Epithelial cell of esophagus (primary cell): ENCODE measurements at regions not wholly inside any gene's neighbourhood (a gene's known extent, or its start where the extent isn't known, plus 50 kb on each side); places are given as distances from the start of the nearest gene placed in this dataset.

ENCODE experiments used
- DNase-seq: peaks from one replicate; pipeline ENCODE4 v3.0.0; 2010; ENCODE audit warnings: low read depth
- H3K4me3 ChIP-seq: 2 replicates; pipeline ENCODE4 v1.5.1; 2011; ENCODE audit warnings: mild to moderate bottlenecking, low read length, control low read depth
- TF ChIP-seq, protein P1 (sequence below): IDR thresholded peaks from 2 replicates; pipeline ENCODE4 v1.5.1; 2011; ENCODE audit warnings: low read depth, mild to moderate bottlenecking, low read length, control low read depth, inconsistent platforms; ENCODE audit not compliant: insufficient read depth; ENCODE audit errors: missing control alignments

GRCh38 chr6:19354181-19354580 is 483.0 kb upstream of the ID4 start:
- TF ChIP-seq, protein P1, sequence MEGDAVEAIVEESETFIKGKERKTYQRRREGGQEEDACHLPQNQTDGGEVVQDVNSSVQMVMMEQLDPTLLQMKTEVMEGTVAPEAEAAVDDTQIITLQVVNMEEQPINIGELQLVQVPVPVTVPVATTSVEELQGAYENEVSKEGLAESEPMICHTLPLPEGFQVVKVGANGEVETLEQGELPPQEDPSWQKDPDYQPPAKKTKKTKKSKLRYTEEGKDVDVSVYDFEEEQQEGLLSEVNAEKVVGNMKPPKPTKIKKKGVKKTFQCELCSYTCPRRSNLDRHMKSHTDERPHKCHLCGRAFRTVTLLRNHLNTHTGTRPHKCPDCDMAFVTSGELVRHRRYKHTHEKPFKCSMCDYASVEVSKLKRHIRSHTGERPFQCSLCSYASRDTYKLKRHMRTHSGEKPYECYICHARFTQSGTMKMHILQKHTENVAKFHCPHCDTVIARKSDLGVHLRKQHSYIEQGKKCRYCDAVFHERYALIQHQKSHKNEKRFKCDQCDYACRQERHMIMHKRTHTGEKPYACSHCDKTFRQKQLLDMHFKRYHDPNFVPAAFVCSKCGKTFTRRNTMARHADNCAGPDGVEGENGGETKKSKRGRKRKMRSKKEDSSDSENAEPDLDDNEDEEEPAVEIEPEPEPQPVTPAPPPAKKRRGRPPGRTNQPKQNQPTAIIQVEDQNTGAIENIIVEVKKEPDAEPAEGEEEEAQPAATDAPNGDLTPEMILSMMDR: no peak
- H3K4me3 ChIP-seq: no peak overlapping the region
- DNase-seq: no peak

DNA sequence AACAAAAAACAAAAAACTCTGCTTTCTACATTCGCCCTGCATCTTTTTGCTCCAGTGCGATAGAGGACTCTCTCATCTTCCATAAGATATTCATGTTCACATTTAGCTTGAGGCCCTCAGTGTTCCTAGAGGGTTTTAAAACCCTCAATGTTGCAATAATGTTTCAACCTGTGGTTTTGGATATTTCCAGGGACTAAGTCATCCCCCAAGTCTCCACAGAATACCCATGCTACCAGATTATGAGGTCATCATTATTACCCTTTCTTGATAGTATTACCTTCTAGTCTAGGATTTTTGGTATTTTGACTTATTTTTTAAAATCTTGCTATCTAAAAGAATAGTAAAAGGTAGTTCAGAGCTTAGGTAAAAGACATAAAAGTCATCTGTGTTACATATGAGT is 480.5 kb upstream of the ID4 start:
- TF ChIP-seq, protein P1: no peak
- DNase-seq: no peak
- H3K4me3 ChIP-seq: no peak overlapping the region

DNA sequence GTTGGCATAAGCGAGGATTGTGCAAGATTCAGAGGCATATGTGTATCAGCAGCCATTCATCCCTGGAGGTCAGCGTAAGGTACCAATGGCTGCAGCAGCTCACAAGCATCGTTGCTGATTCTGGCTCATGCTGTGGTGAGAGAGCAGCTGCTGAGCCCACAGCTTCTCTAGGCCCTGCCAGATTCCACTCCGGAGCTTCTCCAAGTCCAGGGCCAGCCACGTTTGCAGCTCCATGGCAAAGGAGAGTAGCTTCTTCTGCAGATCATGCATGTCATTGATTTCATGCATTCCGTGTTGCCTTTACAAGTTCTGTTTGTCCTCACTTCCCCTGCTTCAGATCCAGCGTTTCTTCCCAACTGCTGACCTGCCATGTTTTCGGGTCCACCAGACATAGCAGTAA is 474.8 kb upstream of the ID4 start:
- TF ChIP-seq, protein P1: no peak

GRCh38 chr6:19368511-19368910 is 468.7 kb upstream of the ID4 start:
- H3K4me3 ChIP-seq: no peak overlapping the region
- peak; percentile 76 for DNase-seq
- TF ChIP-seq, protein P1: peak; percentile 23

More for the DNA sequence above, 474.8 kb upstream of the ID4 start:
- DNase-seq: no peak
- H3K4me3 ChIP-seq: no peak overlapping the region

DNA sequence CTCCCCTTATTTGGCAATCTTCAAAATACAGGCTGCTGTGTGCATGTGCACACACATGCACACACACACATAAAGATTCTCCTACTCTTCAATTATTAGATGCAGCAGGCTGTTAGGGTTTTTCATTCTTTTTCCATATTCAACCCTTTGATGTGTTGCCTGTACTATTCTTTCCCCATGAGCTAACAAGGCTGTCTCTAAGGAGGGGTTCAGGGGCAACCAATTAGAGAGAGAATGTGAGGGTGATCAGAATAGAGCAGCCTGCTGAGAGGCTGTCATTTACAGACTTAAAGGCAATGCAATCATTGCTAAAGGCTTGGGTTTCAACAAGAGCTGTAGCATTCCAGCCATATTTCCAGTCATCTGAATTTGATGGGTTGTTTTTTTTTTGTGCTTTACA is 467.4 kb upstream of the ID4 start:
- DNase-seq: no peak
- TF ChIP-seq, protein P1: no peak
- H3K4me3 ChIP-seq: no peak overlapping the region

DNA sequence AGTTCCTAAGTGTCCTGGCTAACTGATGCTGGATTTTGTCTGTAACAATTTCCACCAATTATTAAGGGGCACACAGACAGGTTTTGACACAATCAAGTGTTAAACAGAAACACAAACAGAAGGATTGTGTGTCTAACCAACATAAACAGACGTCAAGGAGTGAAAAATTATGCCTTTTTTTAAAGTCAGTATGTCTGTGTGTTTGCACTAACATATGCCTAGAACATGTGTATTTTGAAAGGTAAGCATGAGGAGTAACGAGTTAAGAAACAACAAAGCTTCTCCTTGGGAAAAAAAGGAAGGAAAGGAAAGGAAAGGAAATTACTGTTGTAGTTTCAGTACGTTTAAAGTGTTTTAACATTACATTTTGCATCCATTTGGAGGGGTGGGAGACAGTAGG is 466.3 kb upstream of the ID4 start:
- TF ChIP-seq, protein P1: no peak
- DNase-seq: no peak
- no peak overlapping the region for H3K4me3 ChIP-seq

DNA sequence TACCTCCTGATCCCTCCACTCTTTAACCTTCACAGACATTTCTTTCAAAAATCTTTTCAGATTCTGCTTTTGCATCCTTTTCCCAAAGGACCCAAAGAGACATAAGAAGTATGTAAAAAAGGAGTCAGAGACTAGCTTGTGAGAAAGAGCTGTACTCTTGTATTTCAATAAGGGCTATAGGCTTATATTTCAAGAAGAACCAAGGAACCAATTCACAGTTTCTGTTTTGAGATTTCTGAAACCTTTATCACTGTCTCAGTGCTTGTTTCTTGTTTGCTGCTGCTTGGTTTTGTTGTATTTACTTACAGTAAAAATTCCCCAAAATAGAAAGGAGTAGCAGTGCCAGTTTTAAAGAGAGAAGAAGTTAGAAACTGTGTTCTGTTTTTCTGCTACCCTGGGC is 461.6 kb upstream of the ID4 start:
- no peak for DNase-seq
- TF ChIP-seq, protein P1: no peak

More for the DNA sequence above, 461.6 kb upstream of the ID4 start:
- no peak overlapping the region for H3K4me3 ChIP-seq
